Mesothelial cell of epicardium (in vitro differentiated cells): ENCODE measurements at regions not wholly inside any gene's neighbourhood (a gene's known extent, or its start where the extent isn't known, plus 50 kb on each side); places are given as distances from the start of the nearest gene placed in this dataset.
A peak's percentile ranks its signal among the peaks of the same experiment; 100 is the strongest.

Experiments used
- DNase-seq, 2 experiments: peaks; one replicate each; pipeline ENCODE4 v3.0.0; 2021; ENCODE audit warnings: low spot score in 2 of 2; ENCODE audit not compliant: unreplicated experiment in 2 of 2
- H3K27ac Mint-ChIP-seq: 2 replicates; pipeline ENCODE4 v1.8.0; 2021; ENCODE audit warnings: mixed read lengths
- H3K27me3 Mint-ChIP-seq: 2 replicates; pipeline ENCODE4 v1.8.0; 2021; ENCODE audit warnings: low read depth, mixed read lengths
- H3K36me3 Mint-ChIP-seq: 2 replicates; pipeline ENCODE4 v1.8.0; 2021; ENCODE audit warnings: mixed read lengths
- H3K4me1 Mint-ChIP-seq: 2 replicates; pipeline ENCODE4 v1.8.0; 2021; ENCODE audit warnings: mixed read lengths
- H3K4me3 Mint-ChIP-seq: 2 replicates; pipeline ENCODE4 v1.8.0; 2021; ENCODE audit warnings: mild to moderate bottlenecking, moderate library complexity, mixed read lengths
- H3K9me3 Mint-ChIP-seq: 2 replicates; pipeline ENCODE4 v1.8.0; 2021; ENCODE audit warnings: mixed read lengths
- CTCF ChIP-seq: fragments of 200-600 bp; sonication (generic); IDR thresholded peaks from one replicate; pipeline ENCODE4 v1.5.0; 2021; ENCODE audit warnings: antibody characterized with exemption; ENCODE audit not compliant: unreplicated experiment

- H3K4me1 Mint-ChIP-seq: peaks cover 61% of the 10 kb centered on the region
- H3K36me3 Mint-ChIP-seq: no peaks in the 10 kb centered on the region
- DNase-seq: no peak
- peak overlapping the region; percentile 87 for H3K27ac Mint-ChIP-seq
- H3K4me3 Mint-ChIP-seq: no peak overlapping the region
- H3K9me3 Mint-ChIP-seq: peaks cover 9% of the 10 kb centered on the region
- TF ChIP-seq CTCF: no peak
- no peaks in the 10 kb centered on the region for H3K27me3 Mint-ChIP-seq
Observed at GRCh38 chr2:236661762-236662110, 92.1 kb downstream of the ACKR3 start.

- Mint-ChIP-seq H3K9me3 (peaks cover 9% of the 10 kb centered on the region), H3K4me1 (peaks cover 61% of the 10 kb centered on the region), H3K27me3 (no peaks in the 10 kb centered on the region), H3K27ac (peak overlapping the region; percentile 80), H3K4me3 (no peak overlapping the region), H3K36me3 (no peaks in the 10 kb centered on the region)
- no peak for DNase-seq
- TF ChIP-seq CTCF: no peak
Observed at GRCh38 chr2:236662231-236663185, 92.9 kb downstream of the ACKR3 start.

- H3K27me3 Mint-ChIP-seq: no peaks in the 10 kb centered on the region
- peak overlapping the region; percentile 80 for H3K27ac Mint-ChIP-seq
- H3K36me3 Mint-ChIP-seq: no peaks in the 10 kb centered on the region
- DNase-seq: no peak
- H3K4me1 Mint-ChIP-seq: peaks cover 54% of the 10 kb centered on the region
- H3K4me3 Mint-ChIP-seq: no peak overlapping the region
- H3K9me3 Mint-ChIP-seq: peaks cover 9% of the 10 kb centered on the region
- no peak for TF ChIP-seq CTCF
Observed at GRCh38 chr2:236663287-236664101, 93.9 kb downstream of the ACKR3 start.

GRCh38 chr2:236664136-236664535 lies 94.5 kb downstream of the ACKR3 start:
- H3K27me3 Mint-ChIP-seq: no peaks in the 10 kb centered on the region
- no peak overlapping the region for H3K4me3 Mint-ChIP-seq
- peaks cover 9% of the 10 kb centered on the region for H3K9me3 Mint-ChIP-seq
- DNase-seq: no peak
- H3K27ac Mint-ChIP-seq: no peak overlapping the region
- TF ChIP-seq CTCF: no peak
- peaks cover 51% of the 10 kb centered on the region for H3K4me1 Mint-ChIP-seq
- no peaks in the 10 kb centered on the region for H3K36me3 Mint-ChIP-seq

GRCh38 chr2:236665101-236665500 lies 95.5 kb downstream of the ACKR3 start:
- Mint-ChIP-seq H3K4me3 (no peak overlapping the region), H3K27ac (no peak overlapping the region), H3K9me3 (peaks cover 9% of the 10 kb centered on the region), H3K36me3 (no peaks in the 10 kb centered on the region), H3K27me3 (no peaks in the 10 kb centered on the region), H3K4me1 (peaks cover 41% of the 10 kb centered on the region)
- no peak for DNase-seq
- no peak for TF ChIP-seq CTCF
